ENCODE measurements at regions not wholly inside any gene's neighbourhood (a gene's known extent, or its start where the extent isn't known, plus 50 kb on each side); places are given as distances from the start of the nearest gene placed in this dataset.

GRCh38 chr2:216562696-216563435 is 64.2 kb downstream of the RPL37A start:
- TF ChIP-seq CTCF (conservative IDR thresholded peaks at IDR 0.05 in 1 of 2, IDR thresholded peaks at IDR 0.05 in 1 of 2; ENCODE audit: extremely low read depth in 1 of 2, insufficient read depth in 1 of 2, low read depth in 1 of 2, low read length in 2 of 2) (no peak), EZH2 (IDR thresholded peaks at IDR 0.05; ENCODE audit: borderline replicate concordance, low read length) (no peak)

Measured in mammary epithelial cell (primary cell).